OCI-LY1 (cell line): ENCODE measurements at regions not wholly inside any gene's neighbourhood (a gene's known extent, or its start where the extent isn't known, plus 50 kb on each side); places are given as distances from the start of the nearest gene placed in this dataset.

Source experiments
- EZH2 ChIP-seq: fragments of 200-600 bp; sonication (generic), shearing (Covaris generic); IDR thresholded peaks from 2 replicates; pipeline ENCODE4 v1.8.0; 2017; ENCODE audit warnings: borderline replicate concordance, mixed run types, mild to moderate bottlenecking, antibody characterized with exemption, low read length, moderate library complexity, mixed read lengths
- TF ChIP-seq, protein P1 (sequence below): fragments of 200-600 bp; sonication (generic), shearing (Covaris generic); IDR thresholded peaks from 2 replicates; pipeline ENCODE4 v1.5.1; 2017; ENCODE audit warnings: mild to moderate bottlenecking, antibody characterized with exemption, low read length, moderate library complexity, mixed read lengths

DNA sequence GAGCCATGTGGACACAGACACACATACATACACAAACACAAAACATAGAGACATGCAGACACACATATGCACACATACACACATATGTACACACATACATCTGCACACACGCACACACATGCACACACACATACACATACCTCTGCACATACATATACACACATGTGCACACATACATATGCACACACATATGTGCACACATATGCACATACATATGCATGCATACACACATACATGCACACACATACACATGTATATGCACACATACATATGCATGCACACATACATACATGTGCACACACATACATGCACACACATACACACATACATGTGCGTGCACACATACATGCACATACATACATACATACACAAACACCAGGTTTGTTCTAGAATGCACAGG is 236.3 kb upstream of the FOXK1 start:
- TF ChIP-seq EZH2, result no peak
- TF ChIP-seq, protein P1, sequence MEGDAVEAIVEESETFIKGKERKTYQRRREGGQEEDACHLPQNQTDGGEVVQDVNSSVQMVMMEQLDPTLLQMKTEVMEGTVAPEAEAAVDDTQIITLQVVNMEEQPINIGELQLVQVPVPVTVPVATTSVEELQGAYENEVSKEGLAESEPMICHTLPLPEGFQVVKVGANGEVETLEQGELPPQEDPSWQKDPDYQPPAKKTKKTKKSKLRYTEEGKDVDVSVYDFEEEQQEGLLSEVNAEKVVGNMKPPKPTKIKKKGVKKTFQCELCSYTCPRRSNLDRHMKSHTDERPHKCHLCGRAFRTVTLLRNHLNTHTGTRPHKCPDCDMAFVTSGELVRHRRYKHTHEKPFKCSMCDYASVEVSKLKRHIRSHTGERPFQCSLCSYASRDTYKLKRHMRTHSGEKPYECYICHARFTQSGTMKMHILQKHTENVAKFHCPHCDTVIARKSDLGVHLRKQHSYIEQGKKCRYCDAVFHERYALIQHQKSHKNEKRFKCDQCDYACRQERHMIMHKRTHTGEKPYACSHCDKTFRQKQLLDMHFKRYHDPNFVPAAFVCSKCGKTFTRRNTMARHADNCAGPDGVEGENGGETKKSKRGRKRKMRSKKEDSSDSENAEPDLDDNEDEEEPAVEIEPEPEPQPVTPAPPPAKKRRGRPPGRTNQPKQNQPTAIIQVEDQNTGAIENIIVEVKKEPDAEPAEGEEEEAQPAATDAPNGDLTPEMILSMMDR, result no peak
